Astrocyte of the cerebellum (primary cell): ENCODE measurements at regions not wholly inside any gene's neighbourhood (a gene's known extent, or its start where the extent isn't known, plus 50 kb on each side); places are given as distances from the start of the nearest gene placed in this dataset.

Experiments used
- DNase-seq: peaks from one replicate; pipeline ENCODE4 v3.0.0-alpha.2; 2011; ENCODE audit warnings: low read depth
- H3K4me3 ChIP-seq: 2 replicates; pipeline ENCODE4 v1.5.1; 2011; ENCODE audit warnings: mild to moderate bottlenecking, low read depth, low read length, moderate library complexity
- CTCF ChIP-seq: IDR thresholded peaks from 2 replicates; pipeline ENCODE4 v1.5.1; 2012; ENCODE audit warnings: low read length, low read depth, moderate library complexity, mild to moderate bottlenecking; ENCODE audit errors: missing control alignments
- in situ Hi-C: cut with HindIII; loops from 2 replicates; pipeline ENCODE4 v1.10.0; 2017; ENCODE audit warnings: low sequenced_read_pairs

- in situ Hi-C loops, result no loop called here
- TF ChIP-seq CTCF, result no peak
- DNase-seq, result no peak
- H3K4me3 ChIP-seq, result no peak overlapping the region
Observed at GRCh38 chr11:105553025-105553424, 56.8 kb upstream of the GRIA4 start.

GRCh38 chr11:105548359-105548758, 61.5 kb upstream of the GRIA4 start:
- in situ Hi-C loops, result no loop called here
- no peak overlapping the region for H3K4me3 ChIP-seq

GRCh38 chr11:105538588-105538987, 71.3 kb upstream of the GRIA4 start:
- H3K4me3 ChIP-seq, result no peak overlapping the region
- TF ChIP-seq CTCF, result no peak
- in situ Hi-C loops, result no loop called here
- DNase-seq, result no peak

More at GRCh38 chr11:105548359-105548758, 61.5 kb upstream of the GRIA4 start:
- no peak for TF ChIP-seq CTCF
- no peak for DNase-seq

- TF ChIP-seq CTCF, result no peak
- H3K4me3 ChIP-seq, result no peak overlapping the region
- in situ Hi-C loops, result no loop called here
- DNase-seq, result no peak
Observed at GRCh38 chr11:105537531-105537930, 72.3 kb upstream of the GRIA4 start.

- in situ Hi-C loops, result no loop called here
- DNase-seq, result no peak
- no peak for TF ChIP-seq CTCF
- no peak overlapping the region for H3K4me3 ChIP-seq
Observed at GRCh38 chr11:105524286-105524685, 85.6 kb upstream of the GRIA4 start.

GRCh38 chr11:105520706-105521345, 89.0 kb upstream of the GRIA4 start:
- TF ChIP-seq CTCF, result no peak
- H3K4me3 ChIP-seq, result no peak overlapping the region
- DNase-seq, result no peak
- in situ Hi-C loops, result no loop called here
